ENCODE measurements at regions not wholly inside any gene's neighbourhood (a gene's known extent, or its start where the extent isn't known, plus 50 kb on each side); places are given as distances from the start of the nearest gene placed in this dataset.

- TF ChIP-seq CTCF (IDR thresholded peaks at IDR 0.05 in 2 of 3, conservative IDR thresholded peaks at IDR 0.05 in 1 of 3; ENCODE audit: control insufficient read depth in 2 of 3, extremely low read depth in 1 of 3, insufficient read depth in 1 of 3, low read depth in 3 of 3, low read length in 3 of 3) (no peak), SIN3A (IDR thresholded peaks at IDR 0.05; ENCODE audit: low read depth, low read length) (no peak), FOXM1 (IDR thresholded peaks at IDR 0.05; ENCODE audit: low read depth, low read length) (no peak), EP300 (IDR thresholded peaks at IDR 0.05; ENCODE audit: borderline replicate concordance in 1 of 2, control insufficient read depth in 1 of 2, low read depth in 2 of 2, low read length in 2 of 2) (no peak), REST (IDR thresholded peaks at IDR 0.05; ENCODE audit: low read depth, low read length) (no peak), POLR2A (IDR thresholded peaks at IDR 0.05; ENCODE audit: low read depth, low read length) (no peak), ATF3 (IDR thresholded peaks at IDR 0.05; ENCODE audit: borderline replicate concordance, extremely low read depth, low read depth, low read length) (no peak)
Observed at GRCh38 chr20:52888096-52888495, 84.1 kb upstream of the TSHZ2 start.

All from GM12878 (cell line).